ENCODE measurements at regions not wholly inside any gene's neighbourhood (a gene's known extent, or its start where the extent isn't known, plus 50 kb on each side); places are given as distances from the start of the nearest gene placed in this dataset.

GRCh38 chrX:10856797-10857196, 236.4 kb upstream of the MID1 start:
- Histone ChIP-seq H3K9ac (ENCODE audit: low read length) (no peak overlapping the region), H3K4me1 (ENCODE audit: insufficient read depth, low read length, severe bottlenecking) (no peaks in the 10 kb centered on the region), H3K9me2 (ENCODE audit: low read depth, low read length) (no peaks in the 10 kb centered on the region)

GRCh38 chrX:10859353-10859752, 239.0 kb upstream of the MID1 start:
- no peak overlapping the region for H3K9ac ChIP-seq (ENCODE audit: low read length)
- H3K4me3 ChIP-seq (ENCODE audit: low read depth, low read length, poor library complexity, severe bottlenecking) = no peak overlapping the region
- H3K9me3 ChIP-seq (ENCODE audit: low read length) = no peaks in the 10 kb centered on the region
- no peaks in the 10 kb centered on the region for H3K9me2 ChIP-seq (ENCODE audit: low read depth, low read length)
- no peak for TF ChIP-seq EZH2 (IDR thresholded peaks at IDR 0.05; ENCODE audit: borderline replicate concordance, low read length)
- no peak for TF ChIP-seq CTCF (IDR thresholded peaks at IDR 0.05; ENCODE audit: low read length)
- no peak overlapping the region for H3K4me2 ChIP-seq (ENCODE audit: low read length)
- no peaks in the 10 kb centered on the region for H3K27me3 ChIP-seq (ENCODE audit: insufficient read depth, low read length)
- H2AFZ ChIP-seq (ENCODE audit: low read length) = no peak overlapping the region
- H3K36me3 ChIP-seq (ENCODE audit: insufficient read depth, low read length) = no peaks in the 10 kb centered on the region
- no peaks in the 10 kb centered on the region for H4K20me1 ChIP-seq (ENCODE audit: insufficient read depth, low read length)
- no peaks in the 10 kb centered on the region for H3F3A ChIP-seq (ENCODE audit: insufficient read depth, low read length)
- no peaks in the 10 kb centered on the region for H3K4me1 ChIP-seq (ENCODE audit: insufficient read depth, low read length, severe bottlenecking)
- H3K27ac ChIP-seq (ENCODE audit: low read depth, low read length, poor library complexity, severe bottlenecking) = no peak overlapping the region
- no peaks in the 10 kb centered on the region for H3K79me2 ChIP-seq (ENCODE audit: insufficient read depth, low read length)

More at GRCh38 chrX:10856797-10857196, 236.4 kb upstream of the MID1 start:
- Histone ChIP-seq H3K9me3 (ENCODE audit: low read length) (no peaks in the 10 kb centered on the region), H4K20me1 (ENCODE audit: insufficient read depth, low read length) (no peaks in the 10 kb centered on the region), H3F3A (ENCODE audit: insufficient read depth, low read length) (no peaks in the 10 kb centered on the region), H3K79me2 (ENCODE audit: insufficient read depth, low read length) (no peaks in the 10 kb centered on the region), H3K4me2 (ENCODE audit: low read length) (no peak overlapping the region), H3K27me3 (ENCODE audit: insufficient read depth, low read length) (no peaks in the 10 kb centered on the region), H3K4me3 (ENCODE audit: low read depth, low read length, poor library complexity, severe bottlenecking) (no peak overlapping the region), H3K36me3 (ENCODE audit: insufficient read depth, low read length) (no peaks in the 10 kb centered on the region), H3K27ac (ENCODE audit: low read depth, low read length, poor library complexity, severe bottlenecking) (no peak overlapping the region), H2AFZ (ENCODE audit: low read length) (no peak overlapping the region)
- TF ChIP-seq EZH2 (IDR thresholded peaks at IDR 0.05; ENCODE audit: borderline replicate concordance, low read length) (no peak), CTCF (IDR thresholded peaks at IDR 0.05; ENCODE audit: low read length) (no peak)

GRCh38 chrX:10875995-10876394, 235.1 kb upstream of the HCCS start:
- H4K20me1 ChIP-seq (ENCODE audit: insufficient read depth, low read length) = no peaks in the 10 kb centered on the region
- H3K36me3 ChIP-seq (ENCODE audit: insufficient read depth, low read length) = no peaks in the 10 kb centered on the region
- H3K9me3 ChIP-seq (ENCODE audit: low read length) = no peaks in the 10 kb centered on the region
- no peaks in the 10 kb centered on the region for H3K9me2 ChIP-seq (ENCODE audit: low read depth, low read length)
- H3F3A ChIP-seq (ENCODE audit: insufficient read depth, low read length) = no peaks in the 10 kb centered on the region
- no peak overlapping the region for H3K4me3 ChIP-seq (ENCODE audit: low read depth, low read length, poor library complexity, severe bottlenecking)
- TF ChIP-seq EZH2 (IDR thresholded peaks at IDR 0.05; ENCODE audit: borderline replicate concordance, low read length) = no peak
- TF ChIP-seq CTCF (IDR thresholded peaks at IDR 0.05; ENCODE audit: low read length) = no peak
- no peak overlapping the region for H2AFZ ChIP-seq (ENCODE audit: low read length)
- H3K4me1 ChIP-seq (ENCODE audit: insufficient read depth, low read length, severe bottlenecking) = no peaks in the 10 kb centered on the region
- H3K27ac ChIP-seq (ENCODE audit: low read depth, low read length, poor library complexity, severe bottlenecking) = no peak overlapping the region
- no peak overlapping the region for H3K9ac ChIP-seq (ENCODE audit: low read length)
- H3K27me3 ChIP-seq (ENCODE audit: insufficient read depth, low read length) = no peaks in the 10 kb centered on the region
- H3K4me2 ChIP-seq (ENCODE audit: low read length) = no peak overlapping the region
- no peaks in the 10 kb centered on the region for H3K79me2 ChIP-seq (ENCODE audit: insufficient read depth, low read length)
